ENCODE measurements at regions not wholly inside any gene's neighbourhood (a gene's known extent, or its start where the extent isn't known, plus 50 kb on each side); places are given as distances from the start of the nearest gene placed in this dataset.

DNA sequence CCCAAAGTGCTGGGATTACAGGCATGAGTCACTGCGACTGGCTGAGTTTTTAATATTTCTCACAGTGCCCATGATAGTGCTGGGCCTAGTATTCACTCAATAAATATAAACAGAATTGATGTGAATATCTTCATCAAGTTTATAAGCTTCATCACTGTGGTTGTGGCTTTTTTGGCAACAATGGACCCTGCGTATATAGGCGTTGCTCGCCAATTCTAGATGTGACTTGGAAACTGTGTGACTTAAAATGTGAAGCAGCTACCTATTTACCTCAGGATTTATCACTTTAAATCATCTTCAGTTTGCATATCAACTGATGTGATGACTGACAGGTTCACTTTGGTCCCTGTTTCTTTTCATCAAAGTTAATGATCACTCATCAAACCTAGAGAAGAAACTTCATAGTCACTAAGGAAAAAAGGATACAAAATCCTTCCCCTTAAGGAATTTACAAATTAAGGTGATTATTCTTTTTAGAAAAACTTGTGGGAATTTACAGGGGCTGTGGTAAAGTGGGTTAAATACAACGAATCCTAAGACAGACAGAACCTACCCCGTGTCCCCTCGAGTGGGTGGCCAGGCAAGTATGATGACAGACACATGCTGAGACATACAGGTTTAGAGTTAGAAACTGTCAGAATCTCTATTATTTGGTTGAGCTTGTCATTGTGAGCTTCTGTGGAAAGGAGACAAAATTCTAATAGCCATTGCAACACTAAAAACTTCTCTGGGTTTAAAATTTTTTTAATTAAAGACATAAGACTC lies 101.3 kb downstream of the AKAP11 start:
- Mint-ChIP-seq H3K27me3 (ENCODE audit: low read depth in 2 of 2) (no peaks in the 10 kb centered on the region), H3K9me3 (no peaks in the 10 kb centered on the region), H3K36me3 (no peaks in the 10 kb centered on the region), H3K4me1 (peaks cover 13% of the 10 kb centered on the region in 2 donors), H3K27ac (no peak overlapping the region), H3K4me3 (no peak overlapping the region)
- Histone ChIP-seq H3K36me3 (ENCODE audit: control insufficient read depth, insufficient read depth, low read length) (no peaks in the 10 kb centered on the region), H3K9me3 (ENCODE audit: control insufficient read depth, insufficient read depth, low read length) (no peaks in the 10 kb centered on the region), H3K27me3 (ENCODE audit: control insufficient read depth, insufficient read depth, low read length) (no peaks in the 10 kb centered on the region), H3K27ac (ENCODE audit: low read length) (no peak overlapping the region), H3K4me1 (ENCODE audit: control insufficient read depth, insufficient read depth, low read length) (peaks cover 11% of the 10 kb centered on the region), H3K4me3 (ENCODE audit: low read length) (no peak overlapping the region)
- DNase-seq, result no peak
- ATAC-seq, result no peak
- WGBS (ENCODE audit: insufficient coverage), result 82% methylated on average over 7 of the region's 7 CpGs
- TF ChIP-seq, protein P1, sequence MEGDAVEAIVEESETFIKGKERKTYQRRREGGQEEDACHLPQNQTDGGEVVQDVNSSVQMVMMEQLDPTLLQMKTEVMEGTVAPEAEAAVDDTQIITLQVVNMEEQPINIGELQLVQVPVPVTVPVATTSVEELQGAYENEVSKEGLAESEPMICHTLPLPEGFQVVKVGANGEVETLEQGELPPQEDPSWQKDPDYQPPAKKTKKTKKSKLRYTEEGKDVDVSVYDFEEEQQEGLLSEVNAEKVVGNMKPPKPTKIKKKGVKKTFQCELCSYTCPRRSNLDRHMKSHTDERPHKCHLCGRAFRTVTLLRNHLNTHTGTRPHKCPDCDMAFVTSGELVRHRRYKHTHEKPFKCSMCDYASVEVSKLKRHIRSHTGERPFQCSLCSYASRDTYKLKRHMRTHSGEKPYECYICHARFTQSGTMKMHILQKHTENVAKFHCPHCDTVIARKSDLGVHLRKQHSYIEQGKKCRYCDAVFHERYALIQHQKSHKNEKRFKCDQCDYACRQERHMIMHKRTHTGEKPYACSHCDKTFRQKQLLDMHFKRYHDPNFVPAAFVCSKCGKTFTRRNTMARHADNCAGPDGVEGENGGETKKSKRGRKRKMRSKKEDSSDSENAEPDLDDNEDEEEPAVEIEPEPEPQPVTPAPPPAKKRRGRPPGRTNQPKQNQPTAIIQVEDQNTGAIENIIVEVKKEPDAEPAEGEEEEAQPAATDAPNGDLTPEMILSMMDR (IDR thresholded peaks at IDR 0.05), result no peak
- intact Hi-C loops (cut with micrococcal nuclease), result no loop called here

DNA sequence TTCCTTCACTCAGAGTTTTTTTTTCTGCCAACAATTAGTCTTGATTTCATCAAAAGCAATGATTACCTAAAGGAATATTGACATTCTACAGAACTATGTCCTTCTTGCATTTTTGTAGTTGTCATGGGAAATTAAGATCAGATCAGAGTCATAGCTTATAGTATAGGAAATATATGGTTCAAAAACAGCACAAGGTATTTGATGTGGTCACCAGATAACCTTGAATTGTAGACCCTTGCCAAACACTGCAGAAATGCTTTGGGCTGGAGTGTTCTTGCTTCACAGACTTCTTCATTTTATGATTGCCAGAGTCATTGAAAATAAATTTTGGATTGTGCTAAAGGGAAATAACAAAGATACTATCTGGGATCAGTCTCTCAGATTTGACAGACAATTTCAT lies 103.7 kb downstream of the AKAP11 start:
- no peaks in the 10 kb centered on the region for H3K36me3 Mint-ChIP-seq
- peak overlapping the region in 1 of 2 donors; percentile 86 for H3K27ac Mint-ChIP-seq
- no peak overlapping the region for H3K4me3 ChIP-seq (ENCODE audit: low read length)
- TF ChIP-seq, protein P1 (IDR thresholded peaks at IDR 0.05), result no peak
- intact Hi-C loops (cut with micrococcal nuclease), result loop anchor here (2.0 to 5.0 kb wide), 2 partner anchors 103 to 173 kb away; partner anchors contain the start of gene AKAP11
- H3K4me1 Mint-ChIP-seq, result peaks cover 35% of the 10 kb centered on the region in 2 donors
- no peaks in the 10 kb centered on the region for H3K27me3 Mint-ChIP-seq (ENCODE audit: low read depth in 2 of 2)
- no peak for DNase-seq
- H3K27me3 ChIP-seq (ENCODE audit: control insufficient read depth, insufficient read depth, low read length), result no peaks in the 10 kb centered on the region
- no peak for ATAC-seq
- peaks cover 27% of the 10 kb centered on the region for H3K4me1 ChIP-seq (ENCODE audit: control insufficient read depth, insufficient read depth, low read length)
- no peak overlapping the region for H3K27ac ChIP-seq (ENCODE audit: low read length)
- no peaks in the 10 kb centered on the region for H3K9me3 Mint-ChIP-seq
- no peaks in the 10 kb centered on the region for H3K36me3 ChIP-seq (ENCODE audit: control insufficient read depth, insufficient read depth, low read length)
- no peaks in the 10 kb centered on the region for H3K9me3 ChIP-seq (ENCODE audit: control insufficient read depth, insufficient read depth, low read length)
- H3K4me3 Mint-ChIP-seq, result no peak overlapping the region

DNA sequence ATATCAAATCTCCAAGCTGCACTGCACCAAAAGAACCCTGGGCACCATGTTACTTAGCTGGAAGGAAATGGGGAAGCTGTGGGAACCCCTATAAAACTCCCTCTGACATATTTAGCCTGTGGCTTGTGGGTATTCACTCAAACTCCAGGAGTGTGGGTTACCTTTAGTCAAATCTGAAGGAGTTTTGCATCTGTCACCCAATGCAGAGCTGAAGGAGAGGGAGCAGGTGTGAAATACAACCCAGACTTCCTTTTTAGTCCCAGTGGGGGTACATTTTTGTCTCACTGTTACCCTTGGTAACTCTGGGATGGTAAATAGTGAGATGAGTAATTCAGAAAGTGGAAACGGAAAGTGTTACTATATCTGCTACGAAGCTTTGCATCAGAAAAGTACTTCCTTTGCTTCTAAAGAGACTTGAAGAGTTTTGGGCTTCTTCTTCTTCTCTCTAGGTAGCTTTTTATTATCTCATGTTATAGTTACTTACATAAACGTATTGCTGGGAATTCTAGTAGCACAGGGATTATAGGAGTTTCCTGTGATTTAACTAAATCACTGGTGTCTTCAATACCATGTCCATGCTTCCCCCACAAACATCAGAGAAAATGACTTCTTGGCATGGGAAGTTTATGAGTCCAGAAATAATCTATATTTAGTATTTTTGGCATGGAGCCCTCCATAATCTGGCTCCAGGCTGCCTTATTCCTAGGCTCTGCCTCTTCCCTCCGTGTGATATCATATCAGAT lies 105.9 kb downstream of the AKAP11 start:
- no peaks in the 10 kb centered on the region for H3K27me3 ChIP-seq (ENCODE audit: control insufficient read depth, insufficient read depth, low read length)
- Mint-ChIP-seq H3K9me3 (no peaks in the 10 kb centered on the region), H3K4me1 (peaks cover 40 to 44% of the 10 kb centered on the region in 2 donors), H3K27me3 (ENCODE audit: low read depth in 2 of 2) (peaks cover 0 to 4% of the 10 kb centered on the region in 2 donors), H3K4me3 (peak overlapping the region; percentile 67), H3K27ac (peak overlapping the region; percentile 86), H3K36me3 (no peaks in the 10 kb centered on the region)
- peaks cover 33% of the 10 kb centered on the region for H3K4me1 ChIP-seq (ENCODE audit: control insufficient read depth, insufficient read depth, low read length)
- H3K27ac ChIP-seq (ENCODE audit: low read length), result peak overlapping the region; percentile 83
- no peaks in the 10 kb centered on the region for H3K36me3 ChIP-seq (ENCODE audit: control insufficient read depth, insufficient read depth, low read length)
- no peak overlapping the region for H3K4me3 ChIP-seq (ENCODE audit: low read length)
- intact Hi-C loops (cut with micrococcal nuclease), result loop anchor here (1.0 to 5.0 kb wide), 4 partner anchors 15 to 203 kb away; partner anchors contain the start of gene AKAP11
- 9% methylated on average over 2 of the region's 4 CpGs for WGBS (ENCODE audit: insufficient coverage)
- peak in 1 of 2 donors; percentile 75 for DNase-seq
- ATAC-seq, result peak; percentile 76 to 85 (median 79)
- H3K9me3 ChIP-seq (ENCODE audit: control insufficient read depth, insufficient read depth, low read length), result no peaks in the 10 kb centered on the region
- TF ChIP-seq, protein P1 (IDR thresholded peaks at IDR 0.05), result no peak
